NCI-H2081 (cell line): ENCODE measurements at regions not wholly inside any gene's neighbourhood (a gene's known extent, or its start where the extent isn't known, plus 50 kb on each side); places are given as distances from the start of the nearest gene placed in this dataset.
"Not testable (repeated sequence)": the region's sequence is repeated elsewhere in the genome, so short reads cannot be mapped to it uniquely, and the experiment has no call there.

Experiments
- DNase-seq, 2 experiments: peaks; one replicate each; lab custom pipeline; 2025; lab: John Stamatoyannopoulos, UW

GRCh38 chr6:51057296-51057695, 238.6 kb downstream of the TFAP2B start:
- no peak for DNase-seq

DNA sequence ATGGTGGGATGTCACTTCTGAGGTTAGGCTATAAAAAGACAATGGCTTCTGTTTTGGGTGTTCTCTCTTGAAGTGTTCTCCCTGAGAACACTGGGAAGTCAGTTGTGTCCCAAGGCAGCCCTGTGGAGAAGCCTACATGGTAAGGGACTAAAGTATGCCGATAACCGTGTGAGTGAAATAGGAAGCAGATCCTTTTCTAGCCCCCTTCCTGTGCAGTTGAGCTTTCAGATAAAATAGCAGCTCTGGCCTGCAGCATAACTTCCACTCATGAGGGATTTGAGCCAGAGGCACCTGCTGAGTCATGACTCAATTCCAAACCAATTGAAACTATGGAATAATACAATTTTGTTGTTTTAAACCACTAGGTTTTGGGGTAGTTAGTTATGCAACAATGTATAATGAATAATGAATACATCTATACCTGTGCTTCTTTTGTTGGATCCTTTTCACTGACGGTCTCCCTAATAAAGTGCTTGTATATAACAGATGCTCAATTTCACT, 241.6 kb downstream of the TFAP2B start:
- DNase-seq, result no peak

DNA sequence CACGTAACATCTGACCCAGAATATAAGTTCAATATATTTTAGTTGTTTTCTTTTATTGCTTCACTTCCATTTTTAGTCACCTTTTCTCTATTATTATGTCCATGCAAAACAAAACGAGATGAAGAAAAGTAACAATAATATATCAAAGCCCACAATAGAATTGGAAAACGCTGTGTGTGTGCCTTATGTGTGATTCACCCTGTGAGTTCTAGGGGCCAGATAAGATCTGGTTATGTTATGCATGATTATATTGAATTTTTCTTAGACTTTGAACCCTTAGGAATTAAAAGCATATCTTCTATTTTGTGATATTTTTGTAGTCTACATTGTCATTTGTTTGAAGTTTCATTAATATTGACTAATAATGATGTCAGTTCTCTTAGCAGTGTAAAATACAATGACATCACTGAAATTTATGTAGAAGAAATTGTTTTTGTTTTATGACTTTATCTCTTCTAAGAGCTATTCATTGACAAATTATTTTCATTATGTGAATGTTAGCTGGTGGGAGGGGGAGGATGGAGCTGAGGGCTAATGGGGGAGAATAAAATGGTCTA, 243.6 kb downstream of the TFAP2B start:
- no peak for DNase-seq

- no peak for DNase-seq
Observed at GRCh38 chr6:51077821-51078518, 259.3 kb downstream of the TFAP2B start.

GRCh38 chr6:51090343-51090742, 271.7 kb downstream of the TFAP2B start:
- no peak for DNase-seq

GRCh38 chr6:51093871-51094270, 275.2 kb downstream of the TFAP2B start:
- no peak for DNase-seq

DNA sequence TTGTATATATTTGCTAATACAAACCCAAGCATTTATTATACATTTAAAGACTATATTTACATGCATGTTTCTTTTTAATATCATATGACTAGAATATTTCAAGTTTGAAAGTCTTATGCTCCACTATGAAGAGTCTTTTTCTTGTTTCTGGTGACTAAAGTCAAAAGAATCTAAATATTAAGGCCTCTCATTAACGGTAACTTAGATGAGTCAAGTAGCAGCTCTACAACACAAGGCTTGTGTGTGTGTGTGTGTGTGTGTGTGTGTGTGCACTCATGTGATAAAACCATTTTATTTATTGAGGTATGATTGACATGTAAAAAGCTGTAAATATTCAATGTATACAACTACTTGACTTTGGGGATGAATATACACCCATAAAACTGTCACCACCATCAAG, 275.6 kb downstream of the TFAP2B start:
- no peak for DNase-seq

DNA sequence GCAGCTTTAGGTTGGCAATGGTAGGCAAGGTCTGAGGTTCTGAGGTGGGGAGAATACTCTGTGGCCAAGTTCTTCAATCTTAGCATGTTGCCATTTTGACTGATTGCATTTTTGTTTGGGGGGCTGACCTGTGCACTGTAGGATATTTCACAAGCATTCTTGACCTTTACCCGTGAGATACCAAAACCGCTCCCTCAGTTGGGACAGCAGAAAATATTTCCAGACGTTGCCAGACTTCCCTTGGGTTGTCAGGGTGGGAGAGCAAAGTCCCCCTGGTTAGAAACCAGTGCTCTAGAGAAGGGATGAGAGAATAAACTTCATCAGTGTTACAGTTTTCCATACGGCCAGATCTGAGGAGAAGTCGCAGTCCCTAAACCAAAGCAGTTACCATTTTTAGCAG, 279.6 kb downstream of the TFAP2B start:
- DNase-seq, result no peak

DNA sequence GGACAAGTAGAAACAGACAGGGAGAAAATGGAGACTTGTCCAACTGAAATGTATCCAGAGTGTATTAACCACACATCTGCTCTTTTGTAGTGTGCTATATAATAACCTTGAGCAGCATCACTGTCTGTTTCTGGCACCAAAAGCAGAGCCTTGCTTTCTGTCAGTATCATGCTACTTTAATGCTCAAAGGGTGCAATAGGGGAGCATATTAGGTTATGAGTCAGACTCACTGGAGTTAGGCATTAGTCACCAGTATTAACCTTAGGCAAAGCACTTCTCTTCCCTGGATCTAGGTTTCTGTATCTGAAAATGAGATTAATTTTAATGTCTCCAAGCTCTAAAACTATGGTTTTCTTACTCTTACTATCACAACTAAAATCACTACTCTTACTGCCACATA, 280.1 kb downstream of the TFAP2B start:
- no peak for DNase-seq

DNA sequence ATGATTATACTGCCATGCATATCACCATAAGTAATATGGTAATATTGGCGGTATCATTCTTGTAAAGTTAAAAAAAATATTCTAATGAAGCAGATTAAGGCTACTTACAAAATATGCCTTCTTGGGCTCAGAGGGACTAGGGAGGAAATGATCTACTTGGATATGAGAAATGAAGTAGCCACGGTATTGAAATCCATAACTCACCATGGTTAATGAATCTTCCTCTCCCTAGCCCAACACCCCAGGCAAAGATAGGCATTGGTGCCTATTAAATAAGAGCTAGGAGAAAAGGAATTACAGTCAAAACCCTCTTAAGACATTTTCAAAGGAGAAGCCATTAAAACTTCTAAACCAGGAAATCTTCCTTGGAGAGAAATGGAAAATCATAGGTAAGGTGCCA, 280.5 kb downstream of the TFAP2B start:
- DNase-seq, result no peak

GRCh38 chr6:51105357-51105756, 286.7 kb downstream of the TFAP2B start:
- DNase-seq, result no peak

DNA sequence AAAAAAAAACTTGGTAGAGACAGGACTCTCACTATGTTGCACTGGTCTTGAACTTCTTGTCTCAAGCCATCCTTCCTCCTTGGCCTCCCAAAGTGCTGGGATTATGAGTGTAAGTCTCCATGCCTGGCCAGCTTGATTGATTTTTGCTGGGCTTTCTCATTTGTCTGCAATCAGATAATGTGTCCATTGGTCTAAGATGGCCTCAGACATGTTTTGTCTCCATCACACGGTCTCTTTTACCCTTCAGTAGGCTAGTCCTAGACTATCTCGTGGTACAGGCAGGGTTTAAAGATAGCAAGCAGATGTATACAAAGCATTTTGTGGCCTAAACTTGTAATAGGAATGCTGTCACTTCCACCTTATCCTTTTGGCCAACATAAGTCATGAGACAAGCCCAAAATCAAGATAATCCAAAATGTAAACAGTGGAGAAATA, 289.1 kb downstream of the TFAP2B start:
- DNase-seq, result no peak

GRCh38 chr6:51108563-51109234, 290.0 kb downstream of the TFAP2B start:
- DNase-seq, result no peak

GRCh38 chr6:51112731-51113130, 294.1 kb downstream of the TFAP2B start:
- DNase-seq, result no peak

GRCh38 chr6:51116723-51117122, 298.1 kb downstream of the TFAP2B start:
- DNase-seq, result no peak

GRCh38 chr6:51118792-51119191, 300.1 kb downstream of the TFAP2B start:
- no peak for DNase-seq

- no peak for DNase-seq
Observed at GRCh38 chr6:51120016-51120415, 301.3 kb downstream of the TFAP2B start.

GRCh38 chr6:51121380-51121976, 302.8 kb downstream of the TFAP2B start:
- not testable (repeated sequence) for DNase-seq

- no peak for DNase-seq
Observed at GRCh38 chr6:51129043-51129442, 310.4 kb downstream of the TFAP2B start.

DNA sequence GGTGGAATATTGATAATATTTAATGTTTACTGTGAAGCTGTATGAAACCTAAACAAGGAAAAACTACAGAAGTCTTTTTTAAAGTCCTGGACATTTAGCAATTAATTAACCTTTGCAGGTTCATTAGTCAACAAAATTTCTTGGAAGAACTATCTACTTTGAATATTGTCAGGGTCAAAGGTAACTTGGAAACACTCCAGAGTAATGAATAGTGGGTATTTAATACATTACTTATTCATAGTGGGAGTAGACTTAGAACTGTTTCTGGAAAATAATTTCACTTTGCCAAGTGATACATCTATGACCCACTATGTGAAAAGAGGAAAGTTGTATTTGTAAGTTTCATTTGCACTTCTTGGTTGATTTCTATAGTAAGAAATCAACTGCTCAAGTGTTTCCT, 319.1 kb downstream of the TFAP2B start:
- no peak for DNase-seq

GRCh38 chr6:51139950-51140385, 321.3 kb downstream of the TFAP2B start:
- DNase-seq, result no peak

DNA sequence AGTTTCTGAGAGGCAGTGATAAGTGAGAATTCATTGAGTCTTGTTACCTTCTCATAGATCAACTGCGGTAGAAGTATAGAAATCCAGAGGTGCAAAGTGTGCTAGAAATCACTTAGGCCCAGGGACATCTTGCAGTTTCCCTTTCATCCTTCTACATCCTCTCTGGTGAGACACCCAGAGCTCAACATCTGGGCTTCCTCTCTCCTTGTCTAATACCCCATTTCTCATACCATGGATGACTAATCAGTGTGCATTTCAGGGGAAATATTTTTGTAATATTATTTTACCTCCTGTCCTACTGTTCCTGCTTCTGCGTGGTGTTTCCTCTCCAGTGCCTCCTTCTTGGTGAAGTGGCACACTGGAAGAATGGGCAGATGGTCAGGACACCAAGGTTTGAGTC, 322.4 kb downstream of the TFAP2B start:
- DNase-seq, result no peak

DNA sequence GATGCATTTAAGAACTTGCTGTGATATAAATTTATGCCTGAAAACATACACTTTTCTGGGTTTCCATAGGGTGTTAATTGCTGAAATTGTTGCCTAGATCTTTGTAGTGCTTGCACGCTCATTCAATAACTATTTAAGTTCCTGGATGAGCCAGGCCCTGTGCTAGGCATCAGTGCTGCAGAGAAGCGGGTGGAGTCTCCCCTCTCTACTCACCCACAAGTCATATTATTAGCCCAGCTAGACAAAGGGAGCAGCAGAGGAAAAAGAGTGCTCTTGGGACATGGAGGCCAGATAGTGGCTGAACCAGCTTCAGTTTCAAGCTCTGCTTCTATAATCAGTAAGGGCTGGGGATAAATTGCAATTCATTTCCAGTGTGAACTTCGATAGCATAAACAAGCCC, 329.1 kb downstream of the TFAP2B start:
- DNase-seq, result no peak
